ENCODE measurements at regions not wholly inside any gene's neighbourhood (a gene's known extent, or its start where the extent isn't known, plus 50 kb on each side); places are given as distances from the start of the nearest gene placed in this dataset.

- no peak for TF ChIP-seq SREBF1 (IDR thresholded peaks at IDR 0.05; ENCODE audit: low read length)
- TF ChIP-seq SPI1 (IDR thresholded peaks at IDR 0.05; ENCODE audit: borderline replicate concordance, insufficient read depth, low read depth, low read length): no peak
- TF ChIP-seq PML (IDR thresholded peaks at IDR 0.05; ENCODE audit: low read length): no peak
- TF ChIP-seq NR2C2 (IDR thresholded peaks at IDR 0.05; ENCODE audit: borderline replicate concordance, control insufficient read depth, insufficient read length, low read depth): no peak
Observed at GRCh38 chr11:113629562-113629961, 76.5 kb downstream of the TMPRSS5 start (continued).

- no peak for FAIRE-seq
- Histone ChIP-seq H3K4me1 (ENCODE audit: control insufficient read depth, insufficient read depth, low read length) (no peaks in the 10 kb centered on the region), H3K36me3 (ENCODE audit: control insufficient read depth in 2 of 2, insufficient read depth in 2 of 2, low read length in 1 of 2) (no peaks in the 10 kb centered on the region), H2AFZ (ENCODE audit: control insufficient read depth, low read depth, low read length) (no peak overlapping the region), H3K27me3 (replicated peaks in 1 of 2; ENCODE audit: control insufficient read depth in 2 of 2, insufficient read depth in 2 of 2, low read length in 1 of 2) (peaks cover 1 to 2% of the 10 kb centered on the region in 2 experiments; a peak in 3 of 4 replicates), H3K9ac (ENCODE audit: control insufficient read depth, insufficient read depth, low read length) (no peak overlapping the region), H3K79me2 (ENCODE audit: control insufficient read depth, insufficient read depth, low read length) (no peaks in the 10 kb centered on the region), H3K4me2 (ENCODE audit: control insufficient read depth, insufficient read depth) (no peak overlapping the region), H3K27ac (ENCODE audit: control insufficient read depth, insufficient read depth) (no peak overlapping the region), H3K9me3 (replicated peaks; ENCODE audit: control insufficient read depth, insufficient read depth, low read length) (no peaks in the 10 kb centered on the region), H4K20me1 (ENCODE audit: control insufficient read depth, insufficient read depth) (no peaks in the 10 kb centered on the region), H3K4me3 (no peak overlapping the region)
- in situ Hi-C loops (cut with MboI): no loop called here
- BruUV-seq (replicated peaks): no TSS peak
- RAD21 ChIA-PET (ENCODE audit: unreplicated experiment): no interaction called here
- intact Hi-C loops (cut with micrococcal nuclease; ENCODE audit: unreplicated experiment): no loop called here
- TF ChIP-seq ELK1 (IDR thresholded peaks at IDR 0.05; ENCODE audit: low read depth, low read length) (no peak), USF2 (IDR thresholded peaks at IDR 0.05; ENCODE audit: borderline replicate concordance, low read depth, low read length) (no peak), TAF1 (IDR thresholded peaks at IDR 0.05; ENCODE audit: borderline replicate concordance, low read depth, low read length) (no peak), BCL11A (IDR thresholded peaks at IDR 0.05; ENCODE audit: low read depth, low read length) (no peak), BCLAF1 (IDR thresholded peaks at IDR 0.05) (no peak)
- SMC1A ChIA-PET (ENCODE audit: uncharacterized antibody, unreplicated experiment): no interaction called here
- no peak for ATAC-seq
- DNase-seq (ENCODE audit: low read depth, low spot score): no peak
- POLR2A ChIA-PET: no interaction called here
- WGBS (ENCODE audit: insufficient coverage, insufficient replicate concordance, low lambda C conversion rate, missing lambda C conversion rate): 2% methylated on average over 2 of the region's 2 CpGs
- CTCF ChIA-PET: interaction anchor here (1.0 kb wide), 1 partner anchor 12 kb away, joined by 3 read pairs; no protein-coding TSS in a partner anchor
Observed at GRCh38 chr11:113628912-113629311, 77.2 kb downstream of the TMPRSS5 start.
